OCI-LY7 (cell line): ENCODE measurements at regions not wholly inside any gene's neighbourhood (a gene's known extent, or its start where the extent isn't known, plus 50 kb on each side); places are given as distances from the start of the nearest gene placed in this dataset.

ENCODE experiments used
- BruUV-seq: library from RNA; stranded (reverse); fragments of 400-500 nt; replicated peaks from 2 replicates; lab custom pipeline; 2021; lab: Mats Ljungman, UMichigan
- CTCF ChIA-PET: fragments of 300-600 bp; sonication (Branson Sonifier 250); formaldehyde crosslinking; loops from one replicate; lab custom pipeline; 2022; ENCODE audit warnings: antibody characterized with exemption; ENCODE audit not compliant: unreplicated experiment; lab: Charles Lee
- POLR2A ChIA-PET: fragments of 300-600 bp; sonication (Branson Sonifier 250); formaldehyde crosslinking; loops from one replicate; lab custom pipeline; 2022; ENCODE audit warnings: antibody characterized with exemption; lab: Charles Lee
- DNase-seq: peaks from one replicate; pipeline ENCODE4 v3.0.0-alpha.2; 2015; ENCODE audit warnings: low spot score
- H2AFZ ChIP-seq: fragments of 200-600 bp; sonication (generic), shearing (Covaris generic); 2 replicates; pipeline ENCODE4 v1.6.1; 2014; ENCODE audit warnings: mild to moderate bottlenecking, antibody characterized with exemption, low read length, moderate library complexity
- H3K27ac ChIP-seq: fragments of 200-600 bp; sonication (generic); 2 replicates; pipeline ENCODE4 v1.5.1; 2014; ENCODE audit warnings: mixed run types, low read depth, mild to moderate bottlenecking, moderate library complexity, low read length, inconsistent platforms; ENCODE audit not compliant: poor library complexity, severe bottlenecking
- H3K36me3 ChIP-seq: fragments of 200-600 bp; sonication (generic); 2 replicates; pipeline ENCODE4 v1.6.1; 2014; ENCODE audit warnings: mild to moderate bottlenecking, antibody characterized with exemption, low read length, moderate library complexity, mixed read lengths; ENCODE audit not compliant: insufficient read depth
- H3K4me1 ChIP-seq: fragments of 200-600 bp; sonication (generic); 2 replicates; pipeline ENCODE4 v1.5.1; 2014; ENCODE audit warnings: mild to moderate bottlenecking, low read length; ENCODE audit not compliant: insufficient read depth, poor library complexity, severe bottlenecking
- H3K4me2 ChIP-seq: fragments of 200-600 bp; sonication (generic); 2 replicates; pipeline ENCODE4 v1.6.1; 2014; ENCODE audit warnings: mild to moderate bottlenecking, low read length
- H3K4me3 ChIP-seq: fragments of 200-600 bp; sonication (generic); 2 replicates; pipeline ENCODE4 v1.5.1; 2014; ENCODE audit warnings: mild to moderate bottlenecking, low read depth, low read length; ENCODE audit not compliant: poor library complexity, severe bottlenecking
- H3K79me2 ChIP-seq: fragments of 200-600 bp; sonication (generic); 2 replicates; pipeline ENCODE4 v1.6.1; 2016; ENCODE audit warnings: low read depth, mild to moderate bottlenecking, low read length, moderate library complexity, mixed read lengths; ENCODE audit not compliant: insufficient read depth
- H3K9me2 ChIP-seq: fragments of 200-600 bp; sonication (generic); 2 replicates; pipeline ENCODE4 v1.6.1; 2016; ENCODE audit warnings: mild to moderate bottlenecking, low read length, mixed read lengths; ENCODE audit not compliant: insufficient read depth
- H3K9me3 ChIP-seq: fragments of 200-600 bp; sonication (generic); 2 replicates; pipeline ENCODE4 v1.6.1; 2014; ENCODE audit warnings: mild to moderate bottlenecking, mixed run types, low read length, mixed read lengths
- H4K20me1 ChIP-seq: fragments of 200-600 bp; sonication (generic); 2 replicates; pipeline ENCODE4 v1.6.1; 2014; ENCODE audit warnings: mild to moderate bottlenecking, antibody characterized with exemption, low read length, moderate library complexity, mixed read lengths; ENCODE audit not compliant: insufficient read depth
- EZH2phosphoT487 ChIP-seq: fragments of 200-600 bp; sonication (generic); IDR thresholded peaks from 2 replicates; pipeline ENCODE4 v1.6.1; 2018; ENCODE audit warnings: low read depth, borderline replicate concordance, mild to moderate bottlenecking, mixed run types, antibody characterized with exemption, low read length, moderate library complexity, mixed read lengths
- intact Hi-C: fragments of 100-400 bp; cut with micrococcal nuclease; formaldehyde crosslinking; loops from one replicate; pipeline ENCODE4 v1.10.0; 2022; ENCODE audit not compliant: unreplicated experiment
- TF ChIP-seq, protein P1 (sequence below): fragments of 200-600 bp; sonication (generic); conservative IDR thresholded peaks from 2 replicates; pipeline ENCODE4 v1.5.1; 2014; ENCODE audit warnings: mild to moderate bottlenecking, antibody characterized with exemption, low read length, moderate library complexity, mixed read lengths

DNA sequence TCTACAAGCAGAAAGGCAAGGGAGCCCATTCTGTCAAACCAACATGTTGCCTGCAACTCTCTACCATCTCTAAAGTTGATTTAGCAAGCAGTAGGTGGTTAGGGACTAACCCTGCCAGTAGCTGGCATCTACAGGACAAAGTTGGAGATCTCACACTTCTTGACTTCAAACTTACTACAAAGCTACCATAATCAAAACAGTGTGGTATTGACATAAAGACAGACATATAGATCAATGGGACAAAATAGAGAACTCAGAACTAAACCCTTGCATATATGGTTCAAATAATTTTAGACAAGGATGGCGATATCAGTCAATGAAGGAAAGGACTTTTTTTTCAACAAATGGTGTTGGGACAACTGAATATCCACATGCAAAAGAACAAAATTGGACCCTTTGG, 84.9 kb downstream of the MAP3K8 start:
- no peak overlapping the region for H2AFZ ChIP-seq
- POLR2A ChIA-PET = interaction anchor here (0.6 to 2.3 kb wide), 2 partner anchors 10 to 19 kb away, joined by 5 to 12 read pairs; no protein-coding TSS in a partner anchor

More for the DNA sequence above, 84.9 kb downstream of the MAP3K8 start:
- TF ChIP-seq, protein P1, sequence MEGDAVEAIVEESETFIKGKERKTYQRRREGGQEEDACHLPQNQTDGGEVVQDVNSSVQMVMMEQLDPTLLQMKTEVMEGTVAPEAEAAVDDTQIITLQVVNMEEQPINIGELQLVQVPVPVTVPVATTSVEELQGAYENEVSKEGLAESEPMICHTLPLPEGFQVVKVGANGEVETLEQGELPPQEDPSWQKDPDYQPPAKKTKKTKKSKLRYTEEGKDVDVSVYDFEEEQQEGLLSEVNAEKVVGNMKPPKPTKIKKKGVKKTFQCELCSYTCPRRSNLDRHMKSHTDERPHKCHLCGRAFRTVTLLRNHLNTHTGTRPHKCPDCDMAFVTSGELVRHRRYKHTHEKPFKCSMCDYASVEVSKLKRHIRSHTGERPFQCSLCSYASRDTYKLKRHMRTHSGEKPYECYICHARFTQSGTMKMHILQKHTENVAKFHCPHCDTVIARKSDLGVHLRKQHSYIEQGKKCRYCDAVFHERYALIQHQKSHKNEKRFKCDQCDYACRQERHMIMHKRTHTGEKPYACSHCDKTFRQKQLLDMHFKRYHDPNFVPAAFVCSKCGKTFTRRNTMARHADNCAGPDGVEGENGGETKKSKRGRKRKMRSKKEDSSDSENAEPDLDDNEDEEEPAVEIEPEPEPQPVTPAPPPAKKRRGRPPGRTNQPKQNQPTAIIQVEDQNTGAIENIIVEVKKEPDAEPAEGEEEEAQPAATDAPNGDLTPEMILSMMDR = no peak
- no peak for TF ChIP-seq EZH2phosphoT487
- no peak overlapping the region for H3K4me2 ChIP-seq
- BruUV-seq = no TSS peak
- peaks cover 12% of the 10 kb centered on the region for H3K9me3 ChIP-seq
- no peak overlapping the region for H3K27ac ChIP-seq
- no peaks in the 10 kb centered on the region for H3K9me2 ChIP-seq
- CTCF ChIA-PET = no interaction called here
- no peak for DNase-seq
- no peaks in the 10 kb centered on the region for H3K4me1 ChIP-seq
- intact Hi-C loops = no loop called here
- no peak overlapping the region for H3K4me3 ChIP-seq
- H4K20me1 ChIP-seq = no peaks in the 10 kb centered on the region
- H3K79me2 ChIP-seq = no peaks in the 10 kb centered on the region
- no peaks in the 10 kb centered on the region for H3K36me3 ChIP-seq
